ENCODE measurements at regions not wholly inside any gene's neighbourhood (a gene's known extent, or its start where the extent isn't known, plus 50 kb on each side); places are given as distances from the start of the nearest gene placed in this dataset.
"Not testable (repeated sequence)": the region's sequence is repeated elsewhere in the genome, so short reads cannot be mapped to it uniquely, and the experiment has no call there.

DNA sequence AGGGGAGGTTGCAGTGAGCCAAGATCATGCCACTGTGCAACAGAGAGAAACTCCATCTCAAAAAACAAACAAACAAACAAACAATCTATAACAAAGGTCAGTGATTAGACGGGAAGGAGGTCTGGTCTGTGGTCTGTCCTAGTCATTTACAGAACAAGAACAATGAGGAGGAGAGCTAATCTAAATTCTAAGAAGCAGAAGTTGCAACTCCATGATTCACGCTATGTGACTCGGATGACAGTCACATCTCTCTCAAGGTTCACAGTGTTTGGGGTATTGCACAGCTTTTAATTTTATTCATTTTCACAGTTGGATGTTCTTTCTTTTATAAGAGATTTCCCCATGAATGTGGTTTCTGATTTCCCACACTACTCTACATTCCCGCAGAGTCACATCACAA lies 218.7 kb upstream of the PIEZO2 start:
- DNase-seq (no peak), ATAC-seq (no peak)
- Histone ChIP-seq H3K4me3 (no peak overlapping the region), H3K9me3 (peaks cover 0 to 3% (median 0%) of the 10 kb centered on the region in 12 donors), H3K27ac (peak overlapping the region in 1 of 12 donors; percentile 91), H3K27me3 (no peaks in the 10 kb centered on the region), H3K36me3 (no peaks in the 10 kb centered on the region), H3K4me1 (peaks cover 0 to 17% (median 4%) of the 10 kb centered on the region in 12 donors)
- TF ChIP-seq, protein P1, sequence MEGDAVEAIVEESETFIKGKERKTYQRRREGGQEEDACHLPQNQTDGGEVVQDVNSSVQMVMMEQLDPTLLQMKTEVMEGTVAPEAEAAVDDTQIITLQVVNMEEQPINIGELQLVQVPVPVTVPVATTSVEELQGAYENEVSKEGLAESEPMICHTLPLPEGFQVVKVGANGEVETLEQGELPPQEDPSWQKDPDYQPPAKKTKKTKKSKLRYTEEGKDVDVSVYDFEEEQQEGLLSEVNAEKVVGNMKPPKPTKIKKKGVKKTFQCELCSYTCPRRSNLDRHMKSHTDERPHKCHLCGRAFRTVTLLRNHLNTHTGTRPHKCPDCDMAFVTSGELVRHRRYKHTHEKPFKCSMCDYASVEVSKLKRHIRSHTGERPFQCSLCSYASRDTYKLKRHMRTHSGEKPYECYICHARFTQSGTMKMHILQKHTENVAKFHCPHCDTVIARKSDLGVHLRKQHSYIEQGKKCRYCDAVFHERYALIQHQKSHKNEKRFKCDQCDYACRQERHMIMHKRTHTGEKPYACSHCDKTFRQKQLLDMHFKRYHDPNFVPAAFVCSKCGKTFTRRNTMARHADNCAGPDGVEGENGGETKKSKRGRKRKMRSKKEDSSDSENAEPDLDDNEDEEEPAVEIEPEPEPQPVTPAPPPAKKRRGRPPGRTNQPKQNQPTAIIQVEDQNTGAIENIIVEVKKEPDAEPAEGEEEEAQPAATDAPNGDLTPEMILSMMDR (IDR thresholded peaks at IDR 0.05), result no peak
- 90 to 94% (median 92%) methylated on average over 4 of the region's 4 CpGs for WGBS, 4 donors
- intact Hi-C loops (cut with DNase I), result no loop called here

DNA sequence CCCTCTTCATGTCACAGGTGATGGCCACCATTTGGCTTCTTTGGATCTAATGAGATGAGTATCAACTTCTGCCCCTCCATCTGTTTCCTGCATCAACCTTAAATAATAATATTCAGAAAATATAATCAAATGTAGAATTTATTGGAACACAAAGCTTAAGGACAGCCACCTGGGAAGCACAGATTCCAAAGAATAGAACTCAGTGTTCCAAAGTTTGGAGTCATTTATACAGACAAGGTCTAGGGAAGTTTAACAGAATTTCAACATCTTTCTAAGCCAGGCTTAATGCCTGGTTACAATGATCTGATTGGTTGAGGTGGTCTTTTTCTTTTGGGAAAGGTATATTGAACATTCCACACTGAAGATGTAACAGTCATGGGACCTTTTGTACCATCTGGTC lies 218.0 kb upstream of the PIEZO2 start:
- Histone ChIP-seq H3K9me3 (peaks cover 0 to 3% (median 0%) of the 10 kb centered on the region in 12 donors), H3K27ac (peak overlapping the region; percentile 43 to 91 (median 80)), H3K27me3 (no peaks in the 10 kb centered on the region), H3K4me1 (peaks cover 0 to 17% (median 4%) of the 10 kb centered on the region in 12 donors), H3K36me3 (no peaks in the 10 kb centered on the region), H3K4me3 (no peak overlapping the region)
- intact Hi-C loops (cut with DNase I), result no loop called here
- no peak for DNase-seq
- TF ChIP-seq, protein P1 (IDR thresholded peaks at IDR 0.05), result no peak
- no peak for TF ChIP-seq POLR2A (IDR thresholded peaks at IDR 0.05)
- no peak for ATAC-seq

DNA sequence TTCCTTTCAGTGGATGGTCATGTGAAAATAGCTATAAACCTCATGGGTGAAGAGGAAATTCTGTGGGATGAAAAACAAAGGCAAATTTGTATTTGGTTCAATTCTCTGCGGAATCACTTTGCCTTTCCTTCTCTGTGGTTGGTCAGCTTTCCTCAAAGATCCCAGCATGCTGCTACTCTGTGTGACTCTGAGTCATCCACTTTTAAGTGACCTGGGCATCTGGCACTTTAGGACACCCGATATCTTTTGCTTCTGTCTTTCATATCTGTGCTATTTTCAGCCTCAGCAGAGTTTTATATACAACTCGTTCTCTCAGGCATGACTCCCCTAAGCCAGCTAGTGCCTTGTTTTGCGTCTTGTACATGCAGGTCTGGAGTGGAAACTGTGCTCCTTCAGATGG lies 217.0 kb upstream of the PIEZO2 start:
- 23 to 29% (median 26%) methylated on average over 4 of the region's 4 CpGs for WGBS, 4 donors
- TF ChIP-seq POLR2A (IDR thresholded peaks at IDR 0.05), result no peak
- TF ChIP-seq, protein P1 (IDR thresholded peaks at IDR 0.05), result no peak
- Histone ChIP-seq H3K36me3 (no peaks in the 10 kb centered on the region), H3K9me3 (peaks cover 0 to 3% (median 0%) of the 10 kb centered on the region in 12 donors), H3K27ac (peak overlapping the region; percentile 43 to 91 (median 80)), H3K27me3 (no peaks in the 10 kb centered on the region), H3K4me3 (no peak overlapping the region), H3K4me1 (peaks cover 0 to 17% (median 4%) of the 10 kb centered on the region in 12 donors)
- DNase-seq (peak in 4 of 5 donors; percentile 28 to 49 (median 41)), ATAC-seq (peak; percentile 95 to 99 (median 98))
- intact Hi-C loops (cut with DNase I), result no loop called here

DNA sequence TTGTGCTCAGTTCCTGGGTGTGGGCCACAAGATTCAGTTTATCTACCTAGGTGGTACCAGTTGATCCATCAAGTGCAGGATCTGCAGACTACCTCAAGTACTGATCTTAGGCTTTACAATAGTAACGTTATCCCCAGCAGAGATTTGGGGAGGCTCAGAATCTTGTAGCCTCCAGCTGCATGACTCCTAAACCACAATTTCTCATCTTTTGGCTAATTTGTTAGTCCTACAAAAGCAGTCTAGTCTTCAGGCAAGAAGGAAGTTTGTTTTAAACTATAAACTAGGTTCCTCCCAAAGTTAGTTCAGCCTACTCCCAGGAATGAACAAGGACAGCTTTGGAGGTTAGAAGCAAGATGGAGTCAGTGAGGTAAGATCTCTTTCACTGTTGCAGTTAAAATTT lies 213.5 kb upstream of the PIEZO2 start:
- intact Hi-C loops (cut with DNase I), result no loop called here

DNA sequence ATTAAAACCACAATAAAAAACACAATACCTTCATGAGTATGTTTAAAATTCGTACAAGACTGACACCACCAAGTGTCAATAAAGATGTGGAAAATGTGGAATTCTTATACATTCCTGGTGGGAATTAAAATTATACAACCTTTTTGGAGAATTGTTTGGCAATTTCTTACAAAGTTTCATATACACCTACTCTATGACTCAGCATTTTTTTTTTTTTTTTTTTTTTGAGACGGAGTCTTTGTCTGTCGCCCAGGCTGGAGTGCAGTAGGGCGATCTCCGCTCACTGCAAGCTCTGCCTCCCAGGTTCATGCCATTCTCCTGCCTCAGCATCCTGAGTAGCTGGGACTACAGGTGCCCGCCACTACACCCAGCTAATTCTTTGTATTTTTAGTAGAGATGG lies 212.5 kb upstream of the PIEZO2 start:
- DNase-seq; H3K9me3 ChIP-seq; intact Hi-C loops (cut with DNase I); H3K4me3 ChIP-seq; H3K27ac ChIP-seq; H3K27me3 ChIP-seq; H3K36me3 ChIP-seq; ATAC-seq: not testable (repeated sequence)
- H3K4me1 ChIP-seq, result peaks cover 0 to 11% (median 2%) of the 10 kb centered on the region in 12 donors
- 93 to 94% (median 94%) methylated on average over 6 of the region's 6 CpGs for WGBS, 4 donors

More for the DNA sequence above, 213.5 kb upstream of the PIEZO2 start:
- Histone ChIP-seq H3K4me1 (peaks cover 0 to 17% (median 4%) of the 10 kb centered on the region in 12 donors), H3K27ac (no peak overlapping the region), H3K4me3 (no peak overlapping the region), H3K27me3 (no peaks in the 10 kb centered on the region), H3K9me3 (peaks cover 0 to 4% (median 0%) of the 10 kb centered on the region in 12 donors), H3K36me3 (no peaks in the 10 kb centered on the region)
- ATAC-seq (no peak), DNase-seq (no peak)
- TF ChIP-seq POLR2A (IDR thresholded peaks at IDR 0.05), result no peak
- TF ChIP-seq, protein P1 (IDR thresholded peaks at IDR 0.05), result no peak
- 85 to 100% (median 94%) methylated on average over 1 of the region's 1 CpG for WGBS, 4 donors
